Stomach (tissue), 4 donors: ENCODE measurements at regions not wholly inside any gene's neighbourhood (a gene's known extent, or its start where the extent isn't known, plus 50 kb on each side); places are given as distances from the start of the nearest gene placed in this dataset.

Source experiments
- CTCF ChIP-seq, 7 experiments: fragments of 450-650 bp in 4 of 7; fragments of 200-600 bp in 3 of 7; sonication (generic) in 3 of 7; IDR thresholded peaks; one replicate each; pipeline ENCODE4 v1.5.1; 2016 to 2019; ENCODE audit warnings: antibody characterized with exemption in 7 of 7, control low read depth in 2 of 7, mild to moderate bottlenecking in 1 of 7
- POLR2AphosphoS5 ChIP-seq, 3 donors: sonication (generic); formaldehyde crosslinking; IDR thresholded peaks; one replicate each; pipeline ENCODE4 v1.6.1; 2016; ENCODE audit warnings: antibody characterized with exemption in 3 of 3

GRCh38 chr3:178386401-178386800 is 149.8 kb upstream of the KCNMB2 start:
- TF ChIP-seq CTCF (IDR thresholded peaks at IDR 0.05) (no peak), POLR2AphosphoS5 (IDR thresholded peaks at IDR 0.05) (no peak)
